ENCODE measurements at regions not wholly inside any gene's neighbourhood (a gene's known extent, or its start where the extent isn't known, plus 50 kb on each side); places are given as distances from the start of the nearest gene placed in this dataset.

GRCh38 chr5:74310997-74311930 is 329.3 kb downstream of the ENC1 start:
- FAIRE-seq (no peak), DNase-seq (ENCODE audit: low read depth, low spot score) (no peak)
- POLR2A ChIA-PET, result no interaction called here
- Histone ChIP-seq H3K4me1 (ENCODE audit: control insufficient read depth, extremely low read depth, insufficient read depth, low read length) (peaks cover 7% of the 10 kb centered on the region), H3K9me3 (replicated peaks; ENCODE audit: control insufficient read depth, insufficient read depth, low read length) (no peaks in the 10 kb centered on the region), H2AFZ (ENCODE audit: low read depth, low read length) (no peak overlapping the region), H3K27me3 (ENCODE audit: control insufficient read depth in 2 of 2, insufficient read depth in 2 of 2, low read length in 2 of 2) (peaks cover 0 to 3% of the 10 kb centered on the region in 2 experiments), H4K20me1 (replicated peaks; ENCODE audit: control insufficient read depth, extremely low read depth, insufficient read depth, low read length) (no peaks in the 10 kb centered on the region), H3K4me2 (ENCODE audit: insufficient read depth, low read length) (no peak overlapping the region), H3K36me3 (ENCODE audit: control insufficient read depth in 2 of 2, extremely low read depth in 1 of 2, insufficient read depth in 2 of 2, low read length in 2 of 2) (no peaks in the 10 kb centered on the region), H3K9me1 (replicated peaks; ENCODE audit: control insufficient read depth, extremely low read depth, insufficient read depth, low read length) (no peaks in the 10 kb centered on the region), H3K9ac (replicated peaks; ENCODE audit: extremely low read depth, insufficient read depth, low read length) (no peak overlapping the region), H3K4me3 (replicated peaks in 1 of 3; ENCODE audit: insufficient read depth in 1 of 3, low read depth in 1 of 3, low read length in 3 of 3) (no peak overlapping the region), H3K27ac (ENCODE audit: insufficient read depth, low read depth, low read length) (no peak overlapping the region), H3K79me2 (ENCODE audit: control insufficient read depth, insufficient read depth, low read length) (no peaks in the 10 kb centered on the region)
- dilution Hi-C loops (cut with MboI; ENCODE audit: extremely low pct_ligation_motif_present, low sequenced_read_pairs) (no loop called here), intact Hi-C loops (cut with micrococcal nuclease) (no loop called here)
- TF ChIP-seq GATA2 (IDR thresholded peaks at IDR 0.05; ENCODE audit: insufficient read depth, insufficient read length, low read depth, low read length), result no peak
- TF ChIP-seq JUN (IDR thresholded peaks at IDR 0.05; ENCODE audit: borderline replicate concordance, insufficient read depth, insufficient read length, low read depth), result no peak
- no peak for TF ChIP-seq EZH2 (IDR thresholded peaks at IDR 0.05; ENCODE audit: borderline replicate concordance, low read depth, low read length, severe bottlenecking)
- TF ChIP-seq MYC (IDR thresholded peaks at IDR 0.05; ENCODE audit: low read depth, low read length), result no peak
- no peak for TF ChIP-seq MAX (IDR thresholded peaks at IDR 0.05; ENCODE audit: insufficient read depth, insufficient read length)
- no peak for TF ChIP-seq POLR2A (IDR thresholded peaks at IDR 0.05; ENCODE audit: low read depth, low read length)
- CTCF ChIA-PET, result no interaction called here
- no TSS peak for BruUV-seq (replicated peaks)

- Histone ChIP-seq H3K4me3 (replicated peaks in 1 of 3; ENCODE audit: insufficient read depth in 1 of 3, low read depth in 1 of 3, low read length in 3 of 3) (no peak overlapping the region), H3K36me3 (ENCODE audit: control insufficient read depth in 2 of 2, extremely low read depth in 1 of 2, insufficient read depth in 2 of 2, low read length in 2 of 2) (no peaks in the 10 kb centered on the region), H4K20me1 (replicated peaks; ENCODE audit: control insufficient read depth, extremely low read depth, insufficient read depth, low read length) (no peaks in the 10 kb centered on the region), H3K79me2 (ENCODE audit: control insufficient read depth, insufficient read depth, low read length) (no peaks in the 10 kb centered on the region), H3K9me3 (replicated peaks; ENCODE audit: control insufficient read depth, insufficient read depth, low read length) (no peaks in the 10 kb centered on the region), H3K4me2 (ENCODE audit: insufficient read depth, low read length) (no peak overlapping the region), H3K9ac (replicated peaks; ENCODE audit: extremely low read depth, insufficient read depth, low read length) (no peak overlapping the region), H2AFZ (ENCODE audit: low read depth, low read length) (no peak overlapping the region), H3K9me1 (replicated peaks; ENCODE audit: control insufficient read depth, extremely low read depth, insufficient read depth, low read length) (no peaks in the 10 kb centered on the region), H3K27ac (ENCODE audit: insufficient read depth, low read depth, low read length) (no peak overlapping the region), H3K27me3 (ENCODE audit: control insufficient read depth in 2 of 2, insufficient read depth in 2 of 2, low read length in 2 of 2) (peaks cover 0 to 3% of the 10 kb centered on the region in 2 experiments), H3K4me1 (ENCODE audit: control insufficient read depth, extremely low read depth, insufficient read depth, low read length) (peaks cover under 1% of the 10 kb centered on the region)
- POLR2A ChIA-PET, result no interaction called here
- intact Hi-C loops (cut with micrococcal nuclease) (no loop called here), dilution Hi-C loops (cut with MboI; ENCODE audit: extremely low pct_ligation_motif_present, low sequenced_read_pairs) (no loop called here)
- BruUV-seq (replicated peaks), result no TSS peak
- FAIRE-seq, result peak; percentile 60
- DNase-seq (ENCODE audit: low read depth, low spot score), result no peak
- no peak for TF ChIP-seq GATA2 (IDR thresholded peaks at IDR 0.05; ENCODE audit: insufficient read depth, insufficient read length, low read depth, low read length)
- TF ChIP-seq FOS (IDR thresholded peaks at IDR 0.05; ENCODE audit: borderline replicate concordance, insufficient read depth, low read length), result peak; percentile 13
- CTCF ChIA-PET, result interaction anchor here (0.9 kb wide), 1 partner anchor 14 kb away, joined by 3 read pairs; no protein-coding TSS in a partner anchor
Measured at GRCh38 chr5:74310386-74310785, 330.1 kb downstream of the ENC1 start.

Measured in endothelial cell of umbilical vein (primary cell).